Endothelial cell of umbilical vein (primary cell): ENCODE measurements at regions not wholly inside any gene's neighbourhood (a gene's known extent, or its start where the extent isn't known, plus 50 kb on each side); places are given as distances from the start of the nearest gene placed in this dataset.

Source experiments
- CTCF ChIP-seq, 2 donors: IDR thresholded peaks; 1 replicate in 1 of 2; 2 replicates in 1 of 2; pipeline ENCODE4 v1.5.1; 2011; ENCODE audit warnings: low read length in 2 of 2, mild to moderate bottlenecking in 2 of 2, moderate library complexity in 2 of 2, control low read depth in 1 of 2, inconsistent platforms in 1 of 2, low read depth in 1 of 2; ENCODE audit not compliant: insufficient read depth in 1 of 2; ENCODE audit errors: extremely low read depth in 1 of 2
- EZH2 ChIP-seq: IDR thresholded peaks from 2 replicates; pipeline ENCODE4 v1.6.1; 2012; ENCODE audit warnings: borderline replicate concordance, low read depth, mild to moderate bottlenecking, moderate library complexity, low read length, inconsistent platforms; ENCODE audit not compliant: severe bottlenecking
- GATA2 ChIP-seq: IDR thresholded peaks from 2 replicates; pipeline ENCODE4 v1.7.0; 2011; ENCODE audit warnings: low read depth, mild to moderate bottlenecking, moderate library complexity, mixed read lengths, low read length; ENCODE audit not compliant: insufficient read length, insufficient read depth
- POLR2A ChIP-seq: IDR thresholded peaks from 2 replicates; pipeline ENCODE4 v1.6.1; 2012; ENCODE audit warnings: low read depth, mild to moderate bottlenecking, control low read depth, low read length
- TF ChIP-seq, protein P1 (sequence below): IDR thresholded peaks from 2 replicates; pipeline ENCODE4 v1.6.1; 2011; ENCODE audit not compliant: insufficient read depth, insufficient read length

DNA sequence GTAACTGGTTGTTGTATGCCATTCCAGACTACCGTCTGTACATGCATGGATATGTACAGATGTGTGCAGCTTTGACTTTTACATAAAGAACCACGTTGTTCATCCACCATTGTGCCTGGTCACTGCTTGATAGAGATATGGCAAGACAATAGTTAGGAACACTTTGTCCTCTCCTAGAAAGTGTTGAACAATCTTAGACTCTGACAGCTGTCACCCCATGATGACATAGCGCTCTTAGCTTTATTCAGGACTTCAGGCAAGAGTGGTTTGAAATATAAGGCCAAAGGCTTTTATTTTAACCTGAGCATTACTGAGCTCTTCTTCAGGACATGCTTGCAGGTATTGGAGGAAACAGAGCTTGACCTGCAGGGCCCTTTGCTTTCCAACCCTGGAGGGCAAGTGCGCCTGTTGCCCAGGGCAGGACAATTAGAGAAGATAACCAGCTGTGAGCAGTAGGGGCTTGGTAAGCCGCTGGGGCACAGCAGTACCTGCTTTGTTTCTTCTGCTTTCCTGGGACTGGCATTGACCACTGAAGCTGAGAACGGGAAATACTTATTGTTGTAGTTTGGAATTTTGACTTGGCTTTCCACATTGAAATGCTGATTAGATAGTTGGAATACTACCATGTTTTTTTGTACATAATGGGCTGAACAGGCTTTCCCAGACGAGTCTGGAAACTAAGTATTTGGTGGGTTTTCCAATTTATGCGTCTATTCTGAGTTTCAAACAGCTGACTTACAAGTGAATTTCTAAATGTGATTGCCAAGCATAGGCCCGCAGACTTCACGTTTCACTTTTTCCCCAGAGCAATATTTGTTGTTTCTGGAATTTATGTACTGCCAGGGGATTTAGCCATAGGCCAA lies 51.1 kb downstream of the GARRE1 start:
- TF ChIP-seq CTCF (IDR thresholded peaks at IDR 0.05; ENCODE audit: extremely low read depth in 1 of 2, insufficient read depth in 1 of 2, low read depth in 1 of 2, low read length in 2 of 2) (no peak), EZH2 (no peak), POLR2A (no peak), GATA2 (no peak)
- TF ChIP-seq, protein P1, sequence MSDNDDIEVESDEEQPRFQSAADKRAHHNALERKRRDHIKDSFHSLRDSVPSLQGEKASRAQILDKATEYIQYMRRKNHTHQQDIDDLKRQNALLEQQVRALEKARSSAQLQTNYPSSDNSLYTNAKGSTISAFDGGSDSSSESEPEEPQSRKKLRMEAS, result no peak
